ENCODE measurements at regions not wholly inside any gene's neighbourhood (a gene's known extent, or its start where the extent isn't known, plus 50 kb on each side); places are given as distances from the start of the nearest gene placed in this dataset.
"Not testable (repeated sequence)": the region's sequence is repeated elsewhere in the genome, so short reads cannot be mapped to it uniquely, and the experiment has no call there.

DNA sequence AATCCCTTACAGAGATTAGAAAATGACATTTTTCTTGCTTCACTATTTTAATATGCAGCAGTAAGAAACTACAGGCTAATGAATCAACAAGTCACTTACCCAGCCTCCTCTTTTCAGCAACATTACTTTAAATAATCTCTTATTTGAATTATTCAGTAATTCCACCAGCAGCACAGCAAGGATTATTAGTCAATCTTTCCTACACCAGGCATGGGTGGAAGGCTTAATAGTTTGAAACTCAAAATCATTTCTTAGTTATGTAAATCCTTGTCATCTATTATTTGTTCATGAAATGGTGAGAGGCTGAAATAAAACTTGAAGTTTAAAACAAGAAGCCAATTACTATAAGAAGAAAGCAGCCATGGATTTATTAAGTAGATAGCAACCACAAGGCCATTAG, 530.5 kb downstream of the KCNA4 start:
- no peak overlapping the region for H3K27ac Mint-ChIP-seq
- no peak for ATAC-seq (replicated peaks in 1 of 2)
- H3K9me3 Mint-ChIP-seq, result peaks cover 1 to 6% of the 10 kb centered on the region in 2 donors
- no peaks in the 10 kb centered on the region for H3K27me3 Mint-ChIP-seq (ENCODE audit: low read depth)
- no peak overlapping the region for H3K4me3 Mint-ChIP-seq
- DNase-seq, result no peak
- H3K36me3 Mint-ChIP-seq (ENCODE audit: insufficient read depth in 2 of 2), result no peaks in the 10 kb centered on the region
- H3K4me1 Mint-ChIP-seq (ENCODE audit: low read depth), result no peaks in the 10 kb centered on the region

DNA sequence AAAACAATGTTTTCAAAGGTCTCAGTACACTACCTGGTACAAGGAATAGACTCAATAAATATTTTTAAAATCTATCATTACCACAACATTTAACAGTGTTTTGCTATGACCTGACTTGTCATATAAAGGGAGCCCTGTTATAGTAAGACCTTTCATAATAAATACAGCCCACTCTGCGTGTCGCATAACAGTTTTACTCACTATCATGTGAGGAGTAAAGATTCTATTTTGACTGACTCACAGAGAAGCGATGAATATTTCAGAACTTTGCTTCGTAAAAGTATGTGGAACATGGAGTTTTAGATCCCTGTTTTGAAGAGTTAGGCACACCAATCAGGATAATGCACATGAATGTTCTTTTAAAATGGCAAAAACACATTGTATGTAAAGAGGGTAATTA, 531.2 kb downstream of the KCNA4 start:
- H3K9me3 Mint-ChIP-seq, result peaks cover 1 to 6% of the 10 kb centered on the region in 2 donors
- H3K36me3 Mint-ChIP-seq (ENCODE audit: insufficient read depth in 2 of 2), result no peaks in the 10 kb centered on the region
- H3K4me3 Mint-ChIP-seq, result no peak overlapping the region
- H3K27me3 Mint-ChIP-seq (ENCODE audit: low read depth), result no peaks in the 10 kb centered on the region
- DNase-seq, result no peak
- no peak for ATAC-seq (replicated peaks in 1 of 2)
- H3K4me1 Mint-ChIP-seq (ENCODE audit: low read depth), result no peaks in the 10 kb centered on the region
- no peak overlapping the region for H3K27ac Mint-ChIP-seq

DNA sequence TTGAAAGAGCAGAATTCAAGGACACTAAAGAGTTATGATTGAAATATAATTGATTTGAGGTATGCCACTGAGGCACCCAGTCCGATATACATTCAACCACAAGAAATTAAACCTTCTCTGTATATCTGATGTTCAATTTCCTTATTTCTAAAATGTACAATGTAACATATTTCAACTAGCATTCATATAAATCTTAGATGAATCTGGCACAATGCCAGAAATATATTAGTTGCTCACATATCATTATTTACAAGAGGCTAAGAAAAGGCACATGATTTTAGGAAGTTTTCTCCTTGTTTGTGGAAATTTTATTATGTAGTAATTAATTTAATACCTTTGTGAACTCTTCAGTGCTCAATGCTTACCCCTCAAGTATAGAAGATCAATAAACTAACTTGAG, 532.3 kb downstream of the KCNA4 start:
- Mint-ChIP-seq H3K36me3 (ENCODE audit: insufficient read depth in 2 of 2) (no peaks in the 10 kb centered on the region), H3K4me3 (no peak overlapping the region), H3K4me1 (ENCODE audit: low read depth) (no peaks in the 10 kb centered on the region), H3K9me3 (peaks cover 1 to 6% of the 10 kb centered on the region in 2 donors), H3K27ac (no peak overlapping the region), H3K27me3 (ENCODE audit: low read depth) (no peaks in the 10 kb centered on the region)
- ATAC-seq (replicated peaks in 1 of 2) (no peak), DNase-seq (no peak)

DNA sequence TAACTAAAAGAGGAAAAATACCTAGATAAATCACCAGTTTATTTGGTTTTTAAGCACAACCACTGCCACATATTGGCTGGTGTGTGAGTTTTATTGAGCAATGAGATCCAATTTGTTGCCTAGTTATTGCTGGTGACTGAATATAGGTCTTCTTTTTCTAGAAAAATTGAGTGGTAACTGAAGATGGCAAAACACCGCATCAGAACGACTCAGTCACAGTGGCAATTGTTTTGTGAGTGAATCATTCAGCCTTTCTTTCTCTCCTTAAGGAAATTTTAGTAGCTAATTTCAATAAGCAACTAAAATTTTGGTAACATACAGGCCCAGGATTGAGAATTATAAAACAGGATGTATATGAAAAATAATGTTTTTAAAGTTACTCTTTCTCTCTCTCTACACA, 533.0 kb downstream of the KCNA4 start:
- Mint-ChIP-seq H3K4me1 (ENCODE audit: low read depth) (no peaks in the 10 kb centered on the region), H3K9me3 (peaks cover 1 to 7% of the 10 kb centered on the region in 2 donors), H3K27ac (no peak overlapping the region), H3K4me3 (no peak overlapping the region), H3K36me3 (ENCODE audit: insufficient read depth in 2 of 2) (no peaks in the 10 kb centered on the region), H3K27me3 (ENCODE audit: low read depth) (no peaks in the 10 kb centered on the region)
- no peak for ATAC-seq (replicated peaks in 1 of 2)
- DNase-seq, result no peak

DNA sequence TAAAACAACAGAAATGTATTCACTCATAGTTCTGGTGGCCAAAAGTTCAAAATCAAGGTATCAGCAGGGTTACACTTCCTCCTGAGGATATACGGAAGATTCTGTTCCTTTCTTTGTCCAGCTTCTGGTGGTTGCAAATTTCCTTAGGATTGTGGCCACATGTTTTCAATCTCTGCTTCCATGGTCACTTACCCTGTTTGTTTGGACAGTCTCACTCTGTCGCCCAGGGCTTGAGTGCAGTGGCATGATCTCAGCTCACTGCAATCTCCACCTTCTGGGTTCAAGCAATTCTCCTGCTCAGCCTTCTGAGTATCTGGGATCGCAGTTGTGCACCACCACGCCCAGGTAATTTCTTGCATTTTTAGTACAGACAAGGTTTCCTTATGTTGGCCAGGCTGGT, 534.3 kb downstream of the KCNA4 start:
- no peaks in the 10 kb centered on the region for H3K4me1 Mint-ChIP-seq (ENCODE audit: low read depth)
- no peak overlapping the region for H3K27ac Mint-ChIP-seq
- H3K9me3 Mint-ChIP-seq, result peaks cover 2 to 6% of the 10 kb centered on the region in 2 donors
- H3K27me3 Mint-ChIP-seq (ENCODE audit: low read depth), result no peaks in the 10 kb centered on the region
- ATAC-seq (replicated peaks in 1 of 2) (no peak), DNase-seq (no peak)
- H3K4me3 Mint-ChIP-seq, result no peak overlapping the region
- no peaks in the 10 kb centered on the region for H3K36me3 Mint-ChIP-seq (ENCODE audit: insufficient read depth in 2 of 2)

DNA sequence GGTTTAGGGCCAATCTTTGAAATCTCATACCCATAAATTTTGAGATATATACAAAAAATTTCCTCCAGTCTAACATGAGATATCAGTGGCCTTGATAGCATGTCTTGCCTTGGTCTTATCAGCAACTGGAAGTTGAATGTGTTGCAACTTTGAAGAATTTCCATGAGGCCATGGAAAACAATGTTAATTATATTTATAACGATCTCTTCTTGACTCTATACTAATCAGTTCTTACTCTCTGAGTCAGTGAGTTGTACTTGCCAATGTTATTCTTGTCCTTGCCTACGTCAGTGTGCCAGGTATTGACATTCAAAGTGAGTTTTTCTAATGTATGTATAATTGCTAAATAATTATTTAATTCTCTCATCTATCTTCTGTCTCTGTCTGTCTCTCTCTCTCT, 535.1 kb downstream of the KCNA4 start:
- no peaks in the 10 kb centered on the region for H3K27me3 Mint-ChIP-seq (ENCODE audit: low read depth)
- H3K36me3 Mint-ChIP-seq (ENCODE audit: insufficient read depth in 2 of 2), result no peaks in the 10 kb centered on the region
- ATAC-seq (replicated peaks in 1 of 2) (no peak), DNase-seq (no peak)
- peaks cover 3 to 6% of the 10 kb centered on the region in 2 donors for H3K9me3 Mint-ChIP-seq
- no peaks in the 10 kb centered on the region for H3K4me1 Mint-ChIP-seq (ENCODE audit: low read depth)
- H3K4me3 Mint-ChIP-seq, result no peak overlapping the region
- peak overlapping the region; percentile 72 for H3K27ac Mint-ChIP-seq

DNA sequence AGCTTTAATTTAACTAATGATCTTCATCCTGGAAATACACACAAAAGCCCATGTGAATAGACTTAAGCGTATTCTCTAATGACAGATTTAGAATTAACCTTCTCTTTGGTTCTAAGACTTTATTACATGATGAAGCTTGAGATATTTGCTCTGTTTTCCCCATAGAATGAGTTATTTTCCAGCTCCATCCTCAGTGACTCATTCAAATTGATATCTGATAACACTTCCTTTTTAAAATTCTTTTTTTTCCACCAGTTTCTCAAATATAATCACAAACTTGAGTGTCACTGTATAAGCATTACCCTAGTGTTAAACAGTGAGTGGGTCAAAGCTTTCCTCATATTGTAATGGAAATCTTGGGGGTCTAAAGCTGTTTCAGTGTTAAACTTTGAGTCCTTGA, 535.8 kb downstream of the KCNA4 start:
- Mint-ChIP-seq H3K9me3 (peaks cover 3 to 6% of the 10 kb centered on the region in 2 donors), H3K27ac (no peak overlapping the region), H3K27me3 (ENCODE audit: low read depth) (no peaks in the 10 kb centered on the region), H3K36me3 (ENCODE audit: insufficient read depth in 2 of 2) (no peaks in the 10 kb centered on the region), H3K4me3 (no peak overlapping the region), H3K4me1 (ENCODE audit: low read depth) (no peaks in the 10 kb centered on the region)
- no peak for DNase-seq
- no peak for ATAC-seq (replicated peaks in 1 of 2)

DNA sequence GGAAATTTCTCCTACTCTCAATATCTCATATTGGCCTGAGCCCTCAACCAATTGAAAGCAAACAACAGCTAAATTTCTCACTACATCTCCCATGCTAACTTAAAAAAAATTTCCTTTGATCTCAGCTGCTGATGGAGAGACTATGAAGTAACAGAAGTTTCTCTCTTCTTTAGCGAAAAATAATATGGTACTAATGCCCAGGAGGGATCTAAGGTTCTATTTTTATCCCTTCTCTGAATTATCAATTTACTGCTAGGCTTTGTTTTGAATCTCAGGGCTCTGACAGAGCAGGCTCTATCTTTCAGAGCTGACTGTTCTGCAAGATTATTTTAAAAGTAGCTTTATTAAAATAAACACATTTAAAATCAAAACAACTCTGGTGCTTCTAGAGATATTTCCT, 558.6 kb downstream of the KCNA4 start:
- no peak overlapping the region for H3K4me3 Mint-ChIP-seq
- no peaks in the 10 kb centered on the region for H3K27me3 Mint-ChIP-seq (ENCODE audit: low read depth)
- peaks cover 0 to 5% of the 10 kb centered on the region in 2 donors for H3K9me3 Mint-ChIP-seq
- H3K4me1 Mint-ChIP-seq (ENCODE audit: low read depth), result no peaks in the 10 kb centered on the region
- H3K27ac Mint-ChIP-seq, result no peak overlapping the region
- DNase-seq (no peak), ATAC-seq (replicated peaks in 1 of 2) (no peak)
- H3K36me3 Mint-ChIP-seq (ENCODE audit: insufficient read depth in 2 of 2), result no peaks in the 10 kb centered on the region

DNA sequence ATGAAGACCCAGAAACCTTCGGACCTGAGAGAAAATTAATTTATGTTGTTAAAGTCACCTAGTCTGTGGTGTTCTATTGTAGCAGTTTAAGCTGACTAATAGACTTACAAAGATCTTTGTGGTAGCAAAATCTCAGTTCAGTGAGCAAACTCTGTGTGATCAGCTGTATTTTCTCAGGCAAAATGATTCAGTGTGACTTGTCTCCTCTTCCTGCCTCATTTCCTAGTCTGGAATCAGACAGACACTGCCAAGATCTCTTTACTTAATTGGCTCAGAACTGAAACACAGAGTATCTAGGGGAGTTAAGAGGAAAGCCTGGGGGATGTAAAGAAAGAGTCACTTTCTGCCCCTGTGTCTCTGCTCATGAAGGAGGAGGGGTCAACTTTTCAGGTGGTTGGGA, 564.7 kb downstream of the KCNA4 start:
- DNase-seq, result no peak
- Mint-ChIP-seq H3K27ac (no peak overlapping the region), H3K27me3 (ENCODE audit: low read depth) (no peaks in the 10 kb centered on the region), H3K4me1 (ENCODE audit: low read depth) (no peaks in the 10 kb centered on the region), H3K9me3 (peaks cover 3 to 5% of the 10 kb centered on the region in 2 donors), H3K36me3 (ENCODE audit: insufficient read depth in 2 of 2) (no peaks in the 10 kb centered on the region), H3K4me3 (no peak overlapping the region)
- no peak for ATAC-seq (replicated peaks in 1 of 2)

DNA sequence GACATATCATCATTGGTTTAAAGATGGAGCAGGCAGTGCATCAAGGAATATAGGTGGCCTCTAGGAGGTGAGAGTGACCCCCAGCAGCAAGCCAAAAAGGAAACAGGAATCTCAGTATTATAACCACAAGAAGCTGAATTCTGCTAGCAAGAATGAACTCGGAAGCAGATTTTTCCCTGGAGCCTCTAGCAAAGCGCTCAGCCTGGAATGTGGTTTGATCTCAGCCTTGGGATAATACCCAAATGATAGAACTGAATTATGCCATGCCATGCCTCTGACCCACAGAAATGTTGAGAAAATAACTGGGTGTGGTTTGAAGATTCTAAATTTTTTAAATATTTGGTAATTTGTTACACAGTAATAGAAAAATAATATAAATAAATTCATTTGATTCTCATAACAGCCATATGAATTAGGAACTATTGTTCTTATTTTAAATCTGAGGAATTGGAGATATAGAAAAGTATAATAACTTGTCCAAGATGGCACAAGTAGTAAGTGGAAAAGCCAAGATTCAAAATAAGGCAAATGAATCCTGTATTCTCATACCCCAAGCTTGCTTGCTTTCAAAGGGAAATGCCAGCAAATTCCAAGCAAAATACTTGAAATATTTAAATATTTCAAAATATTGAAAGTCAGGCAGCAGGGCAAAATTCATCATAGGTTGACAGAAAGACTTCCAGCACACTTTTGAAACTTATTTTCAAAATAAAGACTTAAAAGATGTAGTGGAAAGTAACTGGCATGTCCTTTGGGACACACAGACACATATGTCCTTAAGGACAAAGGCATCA, 567.4 kb downstream of the KCNA4 start:
- Mint-ChIP-seq H3K9me3 (peaks cover 1 to 4% of the 10 kb centered on the region in 2 donors), H3K4me3 (no peak overlapping the region), H3K27me3 (ENCODE audit: low read depth) (no peaks in the 10 kb centered on the region), H3K4me1 (ENCODE audit: low read depth) (no peaks in the 10 kb centered on the region), H3K27ac (no peak overlapping the region), H3K36me3 (ENCODE audit: insufficient read depth in 2 of 2) (peaks cover 0 to 1% of the 10 kb centered on the region in 2 donors)
- DNase-seq, result no peak
- no peak for ATAC-seq (replicated peaks in 1 of 2)

DNA sequence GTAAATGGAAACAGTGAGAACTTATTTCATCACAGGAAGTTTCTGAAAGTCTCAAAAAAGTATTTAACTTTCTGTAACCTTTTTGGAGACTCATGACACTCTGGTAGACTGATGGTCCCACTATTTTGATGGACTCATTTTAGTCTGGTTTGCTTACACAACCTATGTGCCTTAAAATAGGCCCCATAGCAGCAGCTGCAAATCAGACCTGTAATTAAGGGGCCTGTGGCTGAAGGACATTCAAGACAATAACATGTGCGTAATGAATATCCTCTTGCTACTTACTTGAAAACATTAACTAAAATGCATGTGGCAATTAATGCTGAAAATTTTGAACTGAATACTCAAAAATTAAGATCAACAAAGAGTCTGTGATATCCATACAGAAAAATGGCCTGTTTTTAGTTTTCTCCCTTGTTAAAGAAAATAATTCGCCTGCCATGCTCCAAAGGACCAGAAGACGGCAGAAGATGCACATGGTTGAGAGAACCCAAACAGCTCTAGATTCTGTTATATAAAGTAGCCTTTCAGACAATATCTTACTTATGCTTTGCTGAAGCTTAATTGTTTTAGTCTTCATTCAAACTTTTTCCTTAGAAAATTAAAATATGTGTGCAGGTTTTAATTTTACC, 568.5 kb downstream of the KCNA4 start:
- Mint-ChIP-seq H3K9me3 (peaks cover 1 to 4% of the 10 kb centered on the region in 2 donors), H3K27ac (no peak overlapping the region), H3K4me1 (ENCODE audit: low read depth) (no peaks in the 10 kb centered on the region), H3K4me3 (no peak overlapping the region), H3K36me3 (ENCODE audit: insufficient read depth in 2 of 2) (peaks cover 0 to 1% of the 10 kb centered on the region in 2 donors), H3K27me3 (ENCODE audit: low read depth) (no peaks in the 10 kb centered on the region)
- ATAC-seq (replicated peaks in 1 of 2), result no peak
- DNase-seq, result no peak

DNA sequence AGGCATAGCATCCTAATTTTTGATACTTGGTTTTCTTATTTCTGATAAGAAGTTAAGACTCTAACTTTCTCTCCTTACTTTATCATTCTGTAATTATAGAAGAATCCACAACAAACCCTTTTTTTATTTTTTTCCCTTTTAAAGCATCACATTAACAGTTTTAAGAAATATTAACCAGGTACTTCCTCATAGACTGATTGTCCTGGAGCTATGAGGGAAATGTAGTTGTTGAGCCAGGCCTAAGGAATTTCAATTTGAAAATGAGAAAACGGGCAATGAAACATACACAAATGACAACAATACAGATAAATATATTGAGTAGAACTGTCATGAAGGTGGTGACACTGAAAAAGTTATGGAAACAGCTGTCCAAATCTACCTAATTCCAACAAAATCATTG, 569.0 kb downstream of the KCNA4 start:
- Mint-ChIP-seq H3K27me3 (ENCODE audit: low read depth) (no peaks in the 10 kb centered on the region), H3K27ac (no peak overlapping the region)

DNA sequence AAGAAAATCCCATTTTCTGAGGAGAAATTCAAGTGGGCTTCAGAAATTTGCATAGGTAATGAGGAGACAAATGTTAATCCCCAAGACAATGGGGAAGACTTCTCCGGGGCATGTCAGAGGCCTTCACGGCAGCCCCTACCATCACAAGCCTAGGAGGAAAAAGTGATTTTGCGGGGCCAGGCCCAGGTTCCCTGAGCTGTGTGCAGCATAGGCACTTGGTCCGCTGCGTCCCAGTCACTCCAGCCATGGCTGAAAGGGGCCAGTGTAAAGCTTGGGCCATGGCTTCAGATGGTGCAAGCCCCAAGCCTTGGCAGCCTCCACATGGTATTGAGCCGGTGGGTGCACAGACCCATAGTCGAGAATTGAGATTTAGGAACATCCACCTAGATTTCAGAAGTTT, 570.7 kb downstream of the KCNA4 start:
- DNase-seq (no peak), ATAC-seq (replicated peaks in 1 of 2) (no peak)
- Mint-ChIP-seq H3K36me3 (ENCODE audit: insufficient read depth in 2 of 2) (peaks cover 0 to 1% of the 10 kb centered on the region in 2 donors), H3K9me3 (peaks cover 2 to 7% of the 10 kb centered on the region in 2 donors), H3K4me1 (ENCODE audit: low read depth) (no peaks in the 10 kb centered on the region), H3K27ac (no peak overlapping the region), H3K4me3 (no peak overlapping the region), H3K27me3 (ENCODE audit: low read depth) (no peaks in the 10 kb centered on the region)

More for the DNA sequence above, 569.0 kb downstream of the KCNA4 start:
- Mint-ChIP-seq H3K9me3 (peaks cover 1 to 4% of the 10 kb centered on the region in 2 donors), H3K4me3 (no peak overlapping the region), H3K4me1 (ENCODE audit: low read depth) (no peaks in the 10 kb centered on the region), H3K36me3 (ENCODE audit: insufficient read depth in 2 of 2) (peaks cover 0 to 1% of the 10 kb centered on the region in 2 donors)
- ATAC-seq (replicated peaks in 1 of 2) (no peak), DNase-seq (no peak)

DNA sequence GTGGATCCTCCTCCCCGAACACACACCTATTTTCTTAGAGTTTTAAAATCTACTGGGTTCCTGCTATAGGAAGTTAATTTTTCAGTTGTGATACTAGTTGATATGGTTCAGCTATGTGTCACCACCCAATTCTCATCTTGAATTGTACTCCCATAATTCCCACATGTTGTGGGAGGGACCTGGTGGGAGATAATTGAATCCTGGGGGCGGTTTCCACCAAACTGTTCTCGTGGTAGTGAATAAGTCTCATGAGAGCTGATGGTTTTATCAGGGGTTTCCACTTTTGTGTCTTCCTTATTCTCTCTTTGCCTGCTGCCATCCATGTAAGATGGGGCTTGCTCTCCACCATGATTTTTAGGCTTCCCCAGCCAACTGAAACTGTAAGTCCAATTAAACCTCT, 571.6 kb downstream of the KCNA4 start:
- DNase-seq; H3K36me3 Mint-ChIP-seq (ENCODE audit: insufficient read depth in 2 of 2); H3K4me1 Mint-ChIP-seq (ENCODE audit: low read depth); ATAC-seq (replicated peaks in 1 of 2); H3K27ac Mint-ChIP-seq; H3K9me3 Mint-ChIP-seq; H3K27me3 Mint-ChIP-seq (ENCODE audit: low read depth); H3K4me3 Mint-ChIP-seq: not testable (repeated sequence)
